ENCODE measurements at regions not wholly inside any gene's neighbourhood (a gene's known extent, or its start where the extent isn't known, plus 50 kb on each side); places are given as distances from the start of the nearest gene placed in this dataset.

- ChIA-PET CTCF (no interaction called here), POLR2A (no interaction called here)
- no peak overlapping the region for H3K4me3 Mint-ChIP-seq
- H3K27me3 Mint-ChIP-seq, result no peaks in the 10 kb centered on the region
- H3K36me3 Mint-ChIP-seq (ENCODE audit: low read depth), result no peaks in the 10 kb centered on the region
- DNase-seq, result no peak
- no peaks in the 10 kb centered on the region for H3K4me1 Mint-ChIP-seq
- no peak overlapping the region for H3K27ac Mint-ChIP-seq
- H3K9me3 Mint-ChIP-seq, result no peaks in the 10 kb centered on the region
These were observed 155.0 kb upstream of the SLC8A1 start for GRCh38 chr2:40606862-40607261.

- H3K9me3 Mint-ChIP-seq, result no peaks in the 10 kb centered on the region
- H3K4me3 Mint-ChIP-seq, result no peak overlapping the region
- H3K36me3 Mint-ChIP-seq (ENCODE audit: low read depth), result no peaks in the 10 kb centered on the region
- DNase-seq, result no peak
- H3K27ac Mint-ChIP-seq, result no peak overlapping the region
- CTCF ChIA-PET, result no interaction called here
- H3K4me1 Mint-ChIP-seq, result no peaks in the 10 kb centered on the region
- no peaks in the 10 kb centered on the region for H3K27me3 Mint-ChIP-seq
- POLR2A ChIA-PET, result no interaction called here
These were observed 159.3 kb upstream of the SLC8A1 start for GRCh38 chr2:40611196-40611595.

- no peak overlapping the region for H3K27ac Mint-ChIP-seq
- ChIA-PET CTCF (no interaction called here), POLR2A (no interaction called here)
- no peaks in the 10 kb centered on the region for H3K36me3 Mint-ChIP-seq (ENCODE audit: low read depth)
- H3K4me1 Mint-ChIP-seq, result no peaks in the 10 kb centered on the region
- H3K4me3 Mint-ChIP-seq, result no peak overlapping the region
- DNase-seq, result no peak
- no peaks in the 10 kb centered on the region for H3K27me3 Mint-ChIP-seq
- H3K9me3 Mint-ChIP-seq, result no peaks in the 10 kb centered on the region
These were observed 174.0 kb upstream of the SLC8A1 start for GRCh38 chr2:40625849-40626248.

- POLR2A ChIA-PET, result no interaction called here
- H3K4me1 Mint-ChIP-seq, result no peaks in the 10 kb centered on the region
- no peak overlapping the region for H3K4me3 Mint-ChIP-seq
- no peaks in the 10 kb centered on the region for H3K27me3 Mint-ChIP-seq
- no peaks in the 10 kb centered on the region for H3K9me3 Mint-ChIP-seq
- no peak overlapping the region for H3K27ac Mint-ChIP-seq
- DNase-seq, result no peak
- H3K36me3 Mint-ChIP-seq (ENCODE audit: low read depth), result no peaks in the 10 kb centered on the region
- CTCF ChIA-PET, result no interaction called here
These were observed 176.7 kb upstream of the SLC8A1 start for GRCh38 chr2:40628556-40628955.

- Mint-ChIP-seq H3K4me1 (no peaks in the 10 kb centered on the region), H3K4me3 (no peak overlapping the region), H3K27me3 (no peaks in the 10 kb centered on the region), H3K27ac (no peak overlapping the region), H3K36me3 (ENCODE audit: low read depth) (no peaks in the 10 kb centered on the region), H3K9me3 (no peaks in the 10 kb centered on the region)
- DNase-seq, result no peak
- POLR2A ChIA-PET, result no interaction called here
- CTCF ChIA-PET, result no interaction called here
These were observed 178.0 kb upstream of the SLC8A1 start for GRCh38 chr2:40629768-40630434.

- Mint-ChIP-seq H3K4me3 (no peak overlapping the region), H3K4me1 (no peaks in the 10 kb centered on the region), H3K27ac (no peak overlapping the region), H3K36me3 (ENCODE audit: low read depth) (no peaks in the 10 kb centered on the region), H3K9me3 (no peaks in the 10 kb centered on the region), H3K27me3 (no peaks in the 10 kb centered on the region)
- ChIA-PET CTCF (interaction anchor here (0.6 kb wide), 1 partner anchor 823 kb away, joined by 3 read pairs; no protein-coding TSS in a partner anchor), POLR2A (no interaction called here)
- DNase-seq, result no peak
These were observed 187.4 kb upstream of the SLC8A1 start for GRCh38 chr2:40639320-40639719.

- no peak for DNase-seq
- POLR2A ChIA-PET, result no interaction called here
- no peaks in the 10 kb centered on the region for H3K36me3 Mint-ChIP-seq (ENCODE audit: low read depth)
- H3K27me3 Mint-ChIP-seq, result no peaks in the 10 kb centered on the region
- CTCF ChIA-PET, result no interaction called here
- no peak overlapping the region for H3K4me3 Mint-ChIP-seq
- H3K4me1 Mint-ChIP-seq, result no peaks in the 10 kb centered on the region
- H3K27ac Mint-ChIP-seq, result no peak overlapping the region
- H3K9me3 Mint-ChIP-seq, result no peaks in the 10 kb centered on the region
These were observed 190.3 kb upstream of the SLC8A1 start for GRCh38 chr2:40642237-40642636.

- no peak for DNase-seq
- H3K27me3 Mint-ChIP-seq, result no peaks in the 10 kb centered on the region
- no peak overlapping the region for H3K4me3 Mint-ChIP-seq
- H3K36me3 Mint-ChIP-seq (ENCODE audit: low read depth), result no peaks in the 10 kb centered on the region
- H3K4me1 Mint-ChIP-seq, result no peaks in the 10 kb centered on the region
- no peaks in the 10 kb centered on the region for H3K9me3 Mint-ChIP-seq
- CTCF ChIA-PET, result no interaction called here
- H3K27ac Mint-ChIP-seq, result no peak overlapping the region
- POLR2A ChIA-PET, result no interaction called here
These were observed 190.8 kb upstream of the SLC8A1 start for GRCh38 chr2:40642726-40643125.

GRCh38 chr2:40646642-40647041 is 194.8 kb upstream of the SLC8A1 start:
- POLR2A ChIA-PET, result no interaction called here
- Mint-ChIP-seq H3K9me3 (no peaks in the 10 kb centered on the region), H3K27ac (no peak overlapping the region), H3K4me3 (no peak overlapping the region), H3K27me3 (no peaks in the 10 kb centered on the region), H3K36me3 (ENCODE audit: low read depth) (no peaks in the 10 kb centered on the region), H3K4me1 (no peaks in the 10 kb centered on the region)
- DNase-seq, result no peak
- CTCF ChIA-PET, result no interaction called here

- no peaks in the 10 kb centered on the region for H3K9me3 Mint-ChIP-seq
- no peak overlapping the region for H3K4me3 Mint-ChIP-seq
- POLR2A ChIA-PET, result no interaction called here
- no peaks in the 10 kb centered on the region for H3K36me3 Mint-ChIP-seq (ENCODE audit: low read depth)
- no peak for DNase-seq
- no peaks in the 10 kb centered on the region for H3K27me3 Mint-ChIP-seq
- CTCF ChIA-PET, result no interaction called here
- H3K27ac Mint-ChIP-seq, result no peak overlapping the region
- no peaks in the 10 kb centered on the region for H3K4me1 Mint-ChIP-seq
These were observed 200.3 kb upstream of the SLC8A1 start for GRCh38 chr2:40652155-40652554.

GRCh38 chr2:40653829-40654228 is 201.9 kb upstream of the SLC8A1 start:
- no peak for DNase-seq
- Mint-ChIP-seq H3K36me3 (ENCODE audit: low read depth) (no peaks in the 10 kb centered on the region), H3K27ac (no peak overlapping the region), H3K4me3 (no peak overlapping the region), H3K4me1 (no peaks in the 10 kb centered on the region), H3K9me3 (no peaks in the 10 kb centered on the region), H3K27me3 (no peaks in the 10 kb centered on the region)
- ChIA-PET POLR2A (no interaction called here), CTCF (no interaction called here)

GRCh38 chr2:40654346-40654745 is 202.5 kb upstream of the SLC8A1 start:
- no peak overlapping the region for H3K4me3 Mint-ChIP-seq
- CTCF ChIA-PET, result no interaction called here
- H3K27ac Mint-ChIP-seq, result no peak overlapping the region
- POLR2A ChIA-PET, result no interaction called here
- DNase-seq, result no peak
- no peaks in the 10 kb centered on the region for H3K9me3 Mint-ChIP-seq
- no peaks in the 10 kb centered on the region for H3K27me3 Mint-ChIP-seq
- no peaks in the 10 kb centered on the region for H3K36me3 Mint-ChIP-seq (ENCODE audit: low read depth)
- no peaks in the 10 kb centered on the region for H3K4me1 Mint-ChIP-seq

- no peak for DNase-seq
- ChIA-PET POLR2A (no interaction called here), CTCF (no interaction called here)
- Mint-ChIP-seq H3K27me3 (no peaks in the 10 kb centered on the region), H3K4me3 (no peak overlapping the region), H3K9me3 (no peaks in the 10 kb centered on the region), H3K36me3 (ENCODE audit: low read depth) (no peaks in the 10 kb centered on the region), H3K27ac (no peak overlapping the region), H3K4me1 (no peaks in the 10 kb centered on the region)
These were observed 207.1 kb upstream of the SLC8A1 start for GRCh38 chr2:40658941-40659340.

GRCh38 chr2:40665493-40666232 is 213.8 kb upstream of the SLC8A1 start:
- Mint-ChIP-seq H3K27ac (no peak overlapping the region), H3K9me3 (no peaks in the 10 kb centered on the region), H3K4me3 (no peak overlapping the region), H3K36me3 (ENCODE audit: low read depth) (no peaks in the 10 kb centered on the region), H3K27me3 (no peaks in the 10 kb centered on the region), H3K4me1 (no peaks in the 10 kb centered on the region)
- CTCF ChIA-PET, result no interaction called here
- DNase-seq, result no peak
- POLR2A ChIA-PET, result no interaction called here
